ENCODE measurements at regions not wholly inside any gene's neighbourhood (a gene's known extent, or its start where the extent isn't known, plus 50 kb on each side); places are given as distances from the start of the nearest gene placed in this dataset.
A peak's percentile ranks its signal among the peaks of the same experiment; 100 is the strongest.

GRCh38 chr14:104423701-104424405 is 155.7 kb upstream of the C14orf180 start:
- H3K27ac Mint-ChIP-seq: peak overlapping the region in 1 of 3 donors; percentile 5

GRCh38 chr14:104424406-104425072 is 155.0 kb upstream of the C14orf180 start:
- Histone ChIP-seq H3K4me1 (ENCODE audit: control insufficient read depth, insufficient read depth, low read length, poor library complexity, severe bottlenecking) (no peaks in the 10 kb centered on the region), H3K36me3 (ENCODE audit: control insufficient read depth, insufficient read depth, low read length) (no peaks in the 10 kb centered on the region), H3K4me3 (ENCODE audit: low read depth, low read length) (no peak overlapping the region), H3K27ac (ENCODE audit: insufficient read depth, low read length, poor library complexity, severe bottlenecking) (no peak overlapping the region), H3K27me3 (ENCODE audit: control insufficient read depth, insufficient read depth, low read length) (no peaks in the 10 kb centered on the region), H3K9me3 (ENCODE audit: control insufficient read depth in 2 of 2, low read length in 2 of 2) (no peaks in the 10 kb centered on the region)
- Mint-ChIP-seq H3K4me3 (no peak overlapping the region), H3K36me3 (no peaks in the 10 kb centered on the region), H3K27me3 (peaks cover 7% of the 10 kb centered on the region), H3K27ac (peak overlapping the region in 1 of 3 donors; percentile 5), H3K9me3 (no peaks in the 10 kb centered on the region), H3K4me1 (peaks cover 0 to 6% (median 4%) of the 10 kb centered on the region in 4 donors)
- DNase-seq (no peak), ATAC-seq (ENCODE audit: low read depth in 2 of 2) (no peak)

More at GRCh38 chr14:104423701-104424405, 155.7 kb upstream of the C14orf180 start:
- H3K9me3 ChIP-seq (ENCODE audit: control insufficient read depth in 2 of 2, low read length in 2 of 2): no peaks in the 10 kb centered on the region
- Mint-ChIP-seq H3K9me3 (no peaks in the 10 kb centered on the region), H3K27me3 (peaks cover 8% of the 10 kb centered on the region), H3K36me3 (no peaks in the 10 kb centered on the region), H3K4me3 (no peak overlapping the region), H3K4me1 (peaks cover 0 to 6% (median 5%) of the 10 kb centered on the region in 4 donors)
- H3K27ac ChIP-seq (ENCODE audit: insufficient read depth, low read length, poor library complexity, severe bottlenecking): no peak overlapping the region
- no peaks in the 10 kb centered on the region for H3K36me3 ChIP-seq (ENCODE audit: control insufficient read depth, insufficient read depth, low read length)
- ATAC-seq (ENCODE audit: low read depth in 2 of 2): no peak
- DNase-seq: no peak
- no peaks in the 10 kb centered on the region for H3K4me1 ChIP-seq (ENCODE audit: control insufficient read depth, insufficient read depth, low read length, poor library complexity, severe bottlenecking)
- H3K4me3 ChIP-seq (ENCODE audit: low read depth, low read length): no peak overlapping the region
- no peaks in the 10 kb centered on the region for H3K27me3 ChIP-seq (ENCODE audit: control insufficient read depth, insufficient read depth, low read length)

- DNase-seq (no peak), ATAC-seq (ENCODE audit: low read depth in 2 of 2) (no peak)
- Mint-ChIP-seq H3K27ac (peak overlapping the region in 1 of 3 donors; percentile 57), H3K4me3 (no peak overlapping the region), H3K9me3 (no peaks in the 10 kb centered on the region), H3K27me3 (peaks cover under 1% of the 10 kb centered on the region), H3K4me1 (peaks cover 0 to 1% (median 0%) of the 10 kb centered on the region in 4 donors), H3K36me3 (no peaks in the 10 kb centered on the region)
- H3K4me3 ChIP-seq (ENCODE audit: low read depth, low read length): no peak overlapping the region
- H3K4me1 ChIP-seq (ENCODE audit: control insufficient read depth, insufficient read depth, low read length, poor library complexity, severe bottlenecking): no peaks in the 10 kb centered on the region
- H3K27me3 ChIP-seq (ENCODE audit: control insufficient read depth, insufficient read depth, low read length): no peaks in the 10 kb centered on the region
- H3K9me3 ChIP-seq (ENCODE audit: control insufficient read depth in 2 of 2, low read length in 2 of 2): no peaks in the 10 kb centered on the region
- H3K27ac ChIP-seq (ENCODE audit: insufficient read depth, low read length, poor library complexity, severe bottlenecking): no peak overlapping the region
- no peaks in the 10 kb centered on the region for H3K36me3 ChIP-seq (ENCODE audit: control insufficient read depth, insufficient read depth, low read length)
Measured at GRCh38 chr14:104425171-104425681, 154.3 kb upstream of the C14orf180 start.

GRCh38 chr14:104425763-104426646 is 153.6 kb upstream of the C14orf180 start:
- DNase-seq (no peak), ATAC-seq (ENCODE audit: low read depth in 2 of 2) (no peak)
- Histone ChIP-seq H3K27ac (ENCODE audit: insufficient read depth, low read length, poor library complexity, severe bottlenecking) (no peak overlapping the region), H3K36me3 (ENCODE audit: control insufficient read depth, insufficient read depth, low read length) (no peaks in the 10 kb centered on the region), H3K4me1 (ENCODE audit: control insufficient read depth, insufficient read depth, low read length, poor library complexity, severe bottlenecking) (no peaks in the 10 kb centered on the region), H3K9me3 (ENCODE audit: control insufficient read depth in 2 of 2, low read length in 2 of 2) (no peaks in the 10 kb centered on the region), H3K4me3 (ENCODE audit: low read depth, low read length) (no peak overlapping the region), H3K27me3 (ENCODE audit: control insufficient read depth, insufficient read depth, low read length) (no peaks in the 10 kb centered on the region)
- no peaks in the 10 kb centered on the region for H3K27me3 Mint-ChIP-seq
- H3K4me1 Mint-ChIP-seq: no peaks in the 10 kb centered on the region
- no peaks in the 10 kb centered on the region for H3K9me3 Mint-ChIP-seq
- no peaks in the 10 kb centered on the region for H3K36me3 Mint-ChIP-seq
- H3K27ac Mint-ChIP-seq: peak overlapping the region in 2 of 3 donors; percentile 57 to 59
- H3K4me3 Mint-ChIP-seq: no peak overlapping the region

- Mint-ChIP-seq H3K27ac (no peak overlapping the region), H3K4me1 (no peaks in the 10 kb centered on the region), H3K4me3 (no peak overlapping the region), H3K36me3 (no peaks in the 10 kb centered on the region), H3K27me3 (no peaks in the 10 kb centered on the region), H3K9me3 (no peaks in the 10 kb centered on the region)
- no peak for DNase-seq
- H3K27me3 ChIP-seq (ENCODE audit: control insufficient read depth, insufficient read depth, low read length): no peaks in the 10 kb centered on the region
- no peak overlapping the region for H3K27ac ChIP-seq (ENCODE audit: insufficient read depth, low read length, poor library complexity, severe bottlenecking)
- no peak overlapping the region for H3K4me3 ChIP-seq (ENCODE audit: low read depth, low read length)
- ATAC-seq (ENCODE audit: low read depth in 2 of 2): no peak
- H3K36me3 ChIP-seq (ENCODE audit: control insufficient read depth, insufficient read depth, low read length): no peaks in the 10 kb centered on the region
- H3K9me3 ChIP-seq (ENCODE audit: control insufficient read depth in 2 of 2, low read length in 2 of 2): no peaks in the 10 kb centered on the region
- no peaks in the 10 kb centered on the region for H3K4me1 ChIP-seq (ENCODE audit: control insufficient read depth, insufficient read depth, low read length, poor library complexity, severe bottlenecking)
Measured at GRCh38 chr14:104427131-104427851, 152.3 kb upstream of the C14orf180 start.

- H3K36me3 ChIP-seq (ENCODE audit: control insufficient read depth, insufficient read depth, low read length): no peaks in the 10 kb centered on the region
- H3K4me1 ChIP-seq (ENCODE audit: control insufficient read depth, insufficient read depth, low read length, poor library complexity, severe bottlenecking): no peaks in the 10 kb centered on the region
- no peak for ATAC-seq (ENCODE audit: low read depth in 2 of 2)
- Mint-ChIP-seq H3K4me3 (no peak overlapping the region), H3K27me3 (no peaks in the 10 kb centered on the region), H3K9me3 (no peaks in the 10 kb centered on the region), H3K4me1 (no peaks in the 10 kb centered on the region), H3K36me3 (no peaks in the 10 kb centered on the region), H3K27ac (peak overlapping the region in 1 of 3 donors; percentile 23)
- H3K27ac ChIP-seq (ENCODE audit: insufficient read depth, low read length, poor library complexity, severe bottlenecking): no peak overlapping the region
- no peaks in the 10 kb centered on the region for H3K9me3 ChIP-seq (ENCODE audit: control insufficient read depth in 2 of 2, low read length in 2 of 2)
- no peak overlapping the region for H3K4me3 ChIP-seq (ENCODE audit: low read depth, low read length)
- H3K27me3 ChIP-seq (ENCODE audit: control insufficient read depth, insufficient read depth, low read length): no peaks in the 10 kb centered on the region
- DNase-seq: no peak
Measured at GRCh38 chr14:104428333-104428851, 151.2 kb upstream of the C14orf180 start.

- ATAC-seq (ENCODE audit: low read depth in 2 of 2) (no peak), DNase-seq (no peak)
- Mint-ChIP-seq H3K36me3 (no peaks in the 10 kb centered on the region), H3K27me3 (no peaks in the 10 kb centered on the region), H3K4me1 (no peaks in the 10 kb centered on the region), H3K27ac (peak overlapping the region in 1 of 3 donors; percentile 23), H3K9me3 (no peaks in the 10 kb centered on the region), H3K4me3 (no peak overlapping the region)
- Histone ChIP-seq H3K27me3 (ENCODE audit: control insufficient read depth, insufficient read depth, low read length) (no peaks in the 10 kb centered on the region), H3K36me3 (ENCODE audit: control insufficient read depth, insufficient read depth, low read length) (no peaks in the 10 kb centered on the region), H3K4me1 (ENCODE audit: control insufficient read depth, insufficient read depth, low read length, poor library complexity, severe bottlenecking) (no peaks in the 10 kb centered on the region), H3K27ac (ENCODE audit: insufficient read depth, low read length, poor library complexity, severe bottlenecking) (no peak overlapping the region), H3K4me3 (ENCODE audit: low read depth, low read length) (no peak overlapping the region), H3K9me3 (ENCODE audit: control insufficient read depth in 2 of 2, low read length in 2 of 2) (no peaks in the 10 kb centered on the region)
Measured at GRCh38 chr14:104428860-104429259, 150.7 kb upstream of the C14orf180 start.
